Right lobe of liver (tissue), 6 donors: ENCODE measurements at regions not wholly inside any gene's neighbourhood (a gene's known extent, or its start where the extent isn't known, plus 50 kb on each side); places are given as distances from the start of the nearest gene placed in this dataset.

Experiments
- ATAC-seq, 4 donors: fragments of 200-7000 bp; cut with Tn5 transposase; one replicate each; pipeline ENCODE4 v1.9.1; 2020; ENCODE audit warnings: mild to moderate bottlenecking in 4 of 4, moderate library complexity in 4 of 4
- DNase-seq, 3 donors: peaks; one replicate each; pipeline ENCODE4 v3.0.0-alpha.2; 2020
- H3K27ac ChIP-seq, 3 donors: fragments of 200-600 bp; one replicate each; pipeline ENCODE4 v1.8.0; 2022
- H3K27me3 ChIP-seq, 2 donors: fragments of 200-600 bp; one replicate each; pipeline ENCODE4 v1.8.0; 2022
- H3K36me3 ChIP-seq, 4 donors: fragments of 200-600 bp; sonication (generic) in 1 of 4; one replicate each; pipeline versions ENCODE4 v1.5.1 to v1.8.0; 2017 to 2022; ENCODE audit warnings: control low read depth in 1 of 4
- H3K4me1 ChIP-seq, 4 donors: fragments of 200-600 bp; sonication (generic) in 1 of 4; one replicate each; pipeline versions ENCODE4 v1.5.1 to v1.8.0; 2017 to 2022; ENCODE audit warnings: control low read depth in 1 of 4
- H3K4me3 ChIP-seq, 3 donors: fragments of 200-600 bp; one replicate each; pipeline ENCODE4 v1.8.0; 2022
- H3K9me3 ChIP-seq, 4 donors: fragments of 200-600 bp; sonication (generic) in 1 of 4; one replicate each; pipeline versions ENCODE4 v1.5.1 to v1.8.0; 2017 to 2022; ENCODE audit warnings: control low read depth in 1 of 4
- POLR2A ChIP-seq: fragments of 450-650 bp; IDR thresholded peaks from one replicate; pipeline ENCODE4 v1.6.1; 2017; ENCODE audit warnings: antibody characterized with exemption, mild to moderate bottlenecking
- WGBS: methylation state at CpG from one replicate; pipeline ENCODE4 v1.1.6; 2018; ENCODE audit warnings: low coverage, low lambda C conversion rate; ENCODE audit not compliant: insufficient coverage; ENCODE audit errors: missing lambda C conversion rate; 5-methylcytosine and 5-hydroxymethylcytosine counted together
- intact Hi-C, 2 donors: fragments of 100-400 bp; cut with DNase I; formaldehyde crosslinking; loops; one replicate each; pipeline versions ENCODE4 v1.11.2 to v1.14.1; 2022
- TF ChIP-seq, protein P1 (sequence below), 4 donors: fragments of 200-600 bp in 3 of 4; fragments of 450-650 bp in 1 of 4; IDR thresholded peaks; one replicate each; pipeline versions ENCODE4 v1.5.1 to v1.8.0; 2016 to 2022; ENCODE audit warnings: antibody characterized with exemption in 4 of 4, mild to moderate bottlenecking in 2 of 4
- donor health status: DM: no; HTN: yes; CAD: no.
- donor health status: DM: no; HTN: no; CAD: no.
- donor health status: DM: no; HTN: no; CAD: no.
- donor health status: DM: no; HTN: yes; CAD: no.
- donor health status: DM: no; HTN: yes; CAD: no.

DNA sequence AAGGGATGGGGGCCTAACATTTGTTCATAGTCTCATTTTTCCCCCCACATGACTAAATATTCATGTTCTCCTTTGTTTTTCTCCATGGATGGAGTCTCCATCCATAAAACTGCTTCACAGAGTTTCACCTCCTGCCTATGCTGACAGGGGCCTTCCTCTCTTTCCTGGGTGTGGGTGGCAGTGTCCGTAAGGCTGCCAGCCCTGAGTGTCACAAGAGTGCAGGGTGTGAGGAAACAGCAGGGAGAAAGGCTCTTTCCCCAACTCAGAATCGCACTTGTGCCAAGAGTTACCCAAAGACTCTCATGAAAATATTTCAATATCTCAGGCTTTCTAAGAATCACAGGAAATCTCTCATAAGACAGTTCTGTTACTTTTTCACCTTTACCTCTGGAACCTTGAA is 346.2 kb upstream of the MMS22L start:
- TF ChIP-seq, protein P1, sequence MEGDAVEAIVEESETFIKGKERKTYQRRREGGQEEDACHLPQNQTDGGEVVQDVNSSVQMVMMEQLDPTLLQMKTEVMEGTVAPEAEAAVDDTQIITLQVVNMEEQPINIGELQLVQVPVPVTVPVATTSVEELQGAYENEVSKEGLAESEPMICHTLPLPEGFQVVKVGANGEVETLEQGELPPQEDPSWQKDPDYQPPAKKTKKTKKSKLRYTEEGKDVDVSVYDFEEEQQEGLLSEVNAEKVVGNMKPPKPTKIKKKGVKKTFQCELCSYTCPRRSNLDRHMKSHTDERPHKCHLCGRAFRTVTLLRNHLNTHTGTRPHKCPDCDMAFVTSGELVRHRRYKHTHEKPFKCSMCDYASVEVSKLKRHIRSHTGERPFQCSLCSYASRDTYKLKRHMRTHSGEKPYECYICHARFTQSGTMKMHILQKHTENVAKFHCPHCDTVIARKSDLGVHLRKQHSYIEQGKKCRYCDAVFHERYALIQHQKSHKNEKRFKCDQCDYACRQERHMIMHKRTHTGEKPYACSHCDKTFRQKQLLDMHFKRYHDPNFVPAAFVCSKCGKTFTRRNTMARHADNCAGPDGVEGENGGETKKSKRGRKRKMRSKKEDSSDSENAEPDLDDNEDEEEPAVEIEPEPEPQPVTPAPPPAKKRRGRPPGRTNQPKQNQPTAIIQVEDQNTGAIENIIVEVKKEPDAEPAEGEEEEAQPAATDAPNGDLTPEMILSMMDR (IDR thresholded peaks at IDR 0.05), result no peak
- no peak for TF ChIP-seq POLR2A
- H3K27ac ChIP-seq, result no peak overlapping the region
- WGBS, result 45% methylated on average over 2 of the region's 2 CpGs
- H3K4me1 ChIP-seq, result no peaks in the 10 kb centered on the region
- no peak for DNase-seq
- no peaks in the 10 kb centered on the region for H3K27me3 ChIP-seq
- ATAC-seq, result no peak
- H3K36me3 ChIP-seq, result no peaks in the 10 kb centered on the region
- intact Hi-C loops, result no loop called here
- H3K9me3 ChIP-seq, result no peaks in the 10 kb centered on the region
- H3K4me3 ChIP-seq, result no peak overlapping the region

DNA sequence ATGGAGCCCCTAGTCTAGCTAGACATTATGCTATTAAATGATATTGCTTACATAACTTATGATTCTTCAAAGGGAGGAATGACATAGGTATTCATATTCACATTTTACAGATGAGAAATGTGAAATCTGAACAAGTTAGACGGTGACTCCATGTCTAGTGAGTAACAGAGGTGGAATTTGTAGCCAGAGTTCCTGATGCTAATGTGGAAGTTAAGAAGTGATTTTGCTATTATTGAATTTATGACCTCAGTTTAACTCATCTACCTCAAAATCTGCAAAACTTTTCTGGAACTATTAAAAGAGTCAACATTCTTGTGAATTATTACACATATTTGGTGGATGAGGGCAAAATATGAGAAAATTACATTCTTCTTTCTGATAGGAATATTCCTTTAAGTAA is 347.6 kb upstream of the MMS22L start:
- H3K27me3 ChIP-seq, result no peaks in the 10 kb centered on the region
- TF ChIP-seq POLR2A, result no peak
- TF ChIP-seq, protein P1 (IDR thresholded peaks at IDR 0.05), result no peak
- 32% methylated on average over 1 of the region's 1 CpG for WGBS
- DNase-seq, result no peak
- no peak for ATAC-seq
- H3K4me1 ChIP-seq, result no peaks in the 10 kb centered on the region
- no peaks in the 10 kb centered on the region for H3K9me3 ChIP-seq
- intact Hi-C loops, result no loop called here
- no peak overlapping the region for H3K27ac ChIP-seq
- no peaks in the 10 kb centered on the region for H3K36me3 ChIP-seq
- no peak overlapping the region for H3K4me3 ChIP-seq

DNA sequence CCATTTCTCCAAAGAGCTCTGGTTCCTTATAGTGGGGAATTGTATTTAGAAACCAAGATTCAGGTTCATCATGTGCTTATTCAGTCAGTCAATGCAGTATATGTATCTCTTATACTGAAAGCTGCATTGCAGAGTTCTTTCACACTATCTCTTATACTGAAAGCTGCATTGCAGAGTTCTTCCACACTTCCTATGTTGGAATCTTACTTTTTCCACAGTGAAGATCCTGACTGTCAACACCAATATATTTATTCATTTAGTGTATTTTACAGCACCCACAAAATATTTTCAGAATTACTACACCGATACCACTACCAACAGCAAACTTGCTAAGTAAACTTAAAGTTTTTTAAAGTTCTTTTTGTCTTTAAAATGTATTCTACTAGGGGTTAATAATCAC is 349.3 kb upstream of the MMS22L start:
- Histone ChIP-seq H3K27me3 (no peaks in the 10 kb centered on the region), H3K27ac (no peak overlapping the region), H3K4me1 (no peaks in the 10 kb centered on the region), H3K9me3 (no peaks in the 10 kb centered on the region), H3K36me3 (no peaks in the 10 kb centered on the region), H3K4me3 (no peak overlapping the region)
- ATAC-seq (no peak), DNase-seq (no peak)
- TF ChIP-seq, protein P1 (IDR thresholded peaks at IDR 0.05), result no peak
- TF ChIP-seq POLR2A, result no peak
- 77% methylated on average over 1 of the region's 1 CpG for WGBS
- intact Hi-C loops, result no loop called here

DNA sequence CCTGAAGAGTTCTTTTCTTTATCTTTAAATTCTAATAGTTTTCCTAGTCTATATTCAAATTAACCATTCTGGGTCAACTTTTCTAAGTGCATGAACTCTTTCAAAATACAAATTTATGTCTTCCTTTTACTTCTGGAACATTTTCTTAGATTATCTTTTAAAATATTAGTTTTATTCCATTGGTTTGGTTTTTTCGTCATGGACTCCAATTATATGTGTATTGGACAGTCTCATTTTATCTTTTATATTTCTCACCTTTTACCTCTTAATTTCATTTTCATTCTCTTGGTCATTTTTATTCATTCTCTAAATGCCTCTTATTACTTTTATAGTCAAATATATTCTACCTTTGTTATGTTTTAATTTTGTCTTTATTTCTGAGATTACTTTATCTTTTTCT is 356.7 kb upstream of the MMS22L start:
- Histone ChIP-seq H3K9me3 (no peaks in the 10 kb centered on the region), H3K36me3 (no peaks in the 10 kb centered on the region), H3K4me3 (no peak overlapping the region), H3K27me3 (no peaks in the 10 kb centered on the region), H3K27ac (no peak overlapping the region), H3K4me1 (no peaks in the 10 kb centered on the region)
- intact Hi-C loops, result no loop called here
- DNase-seq (no peak), ATAC-seq (no peak)
- no peak for TF ChIP-seq POLR2A
- TF ChIP-seq, protein P1 (IDR thresholded peaks at IDR 0.05), result no peak
- 50% methylated on average over 1 of the region's 1 CpG for WGBS

GRCh38 chr6:97644353-97644752 is 361.3 kb upstream of the MMS22L start:
- 38% methylated on average over 2 of the region's 2 CpGs for WGBS
- ATAC-seq (no peak), DNase-seq (no peak)
- Histone ChIP-seq H3K4me1 (no peaks in the 10 kb centered on the region), H3K27me3 (no peaks in the 10 kb centered on the region), H3K27ac (no peak overlapping the region), H3K4me3 (no peak overlapping the region), H3K9me3 (no peaks in the 10 kb centered on the region), H3K36me3 (no peaks in the 10 kb centered on the region)
- TF ChIP-seq, protein P1 (IDR thresholded peaks at IDR 0.05), result no peak
- no peak for TF ChIP-seq POLR2A
- intact Hi-C loops, result no loop called here
